Right atrium auricular region (tissue), 2 donors: ENCODE measurements at regions not wholly inside any gene's neighbourhood (a gene's known extent, or its start where the extent isn't known, plus 50 kb on each side); places are given as distances from the start of the nearest gene placed in this dataset.

ENCODE experiments used
- DNase-seq: peaks from one replicate; pipeline ENCODE4 v3.0.0-alpha.2; 2019; ENCODE audit warnings: low spot score
- H3K27ac ChIP-seq, 2 donors: fragments of 200-600 bp; sonication (generic); 1 replicate in 1 of 2; 2 replicates in 1 of 2; pipeline ENCODE4 v1.5.1; 2016 to 2019
- H3K27me3 ChIP-seq, 2 donors: fragments of 200-600 bp; sonication (generic); one replicate each; pipeline versions ENCODE4 v1.5.1 to v1.6.0; 2017 to 2019
- H3K36me3 ChIP-seq: fragments of 200-600 bp; sonication (generic); one replicate; pipeline ENCODE4 v1.5.1; 2016
- H3K4me1 ChIP-seq, 2 donors: fragments of 200-600 bp; sonication (generic); one replicate each; pipeline versions ENCODE4 v1.5.1 to v1.6.0; 2017 to 2019
- H3K4me3 ChIP-seq, 2 donors: fragments of 200-600 bp; sonication (generic); 1 replicate in 1 of 2; 2 replicates in 1 of 2; pipeline ENCODE4 v1.5.1; 2017 to 2019; ENCODE audit warnings: mild to moderate bottlenecking in 1 of 2, moderate library complexity in 1 of 2
- H3K9me3 ChIP-seq, 2 donors: fragments of 200-600 bp; sonication (generic); one replicate each; pipeline ENCODE4 v1.5.1; 2019
- CTCF ChIP-seq, 2 donors: fragments of 200-600 bp; sonication (generic); IDR thresholded peaks; one replicate each; pipeline ENCODE4 v1.5.1; 2019; ENCODE audit warnings: antibody characterized with exemption in 2 of 2

GRCh38 chr3:117842086-117842485 lies 1132.5 kb downstream of the TUSC7 start:
- Histone ChIP-seq H3K27me3 (no peaks in the 10 kb centered on the region), H3K27ac (no peak overlapping the region), H3K4me1 (no peaks in the 10 kb centered on the region), H3K36me3 (no peaks in the 10 kb centered on the region), H3K9me3 (no peaks in the 10 kb centered on the region), H3K4me3 (no peak overlapping the region)
- DNase-seq, result no peak
- TF ChIP-seq CTCF (IDR thresholded peaks at IDR 0.05), result no peak

GRCh38 chr3:117843356-117843755 lies 1133.8 kb downstream of the TUSC7 start:
- no peak for DNase-seq
- Histone ChIP-seq H3K27me3 (no peaks in the 10 kb centered on the region), H3K9me3 (no peaks in the 10 kb centered on the region), H3K4me3 (no peak overlapping the region), H3K4me1 (no peaks in the 10 kb centered on the region), H3K36me3 (no peaks in the 10 kb centered on the region), H3K27ac (no peak overlapping the region)
- no peak for TF ChIP-seq CTCF (IDR thresholded peaks at IDR 0.05)

DNA sequence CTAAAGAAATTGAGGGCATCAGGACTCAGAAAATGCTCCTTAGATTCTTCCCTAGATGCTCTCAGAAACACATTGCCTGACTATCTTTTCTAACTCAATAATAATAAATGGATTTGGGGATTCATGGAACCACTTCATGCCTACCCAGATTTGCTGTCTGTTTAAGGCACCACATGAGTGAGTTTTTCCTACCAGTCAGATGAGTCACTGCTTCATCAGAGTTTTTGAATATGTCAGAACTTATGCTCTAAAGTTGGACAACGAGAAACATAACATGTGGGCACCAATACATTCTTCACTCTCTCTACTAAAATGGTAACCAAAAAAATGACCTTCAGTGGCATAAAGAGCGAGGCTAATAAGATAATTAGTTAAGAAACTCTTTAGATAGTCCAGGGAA lies 1135.1 kb downstream of the TUSC7 start:
- TF ChIP-seq CTCF (IDR thresholded peaks at IDR 0.05), result no peak
- Histone ChIP-seq H3K27ac (no peak overlapping the region), H3K36me3 (no peaks in the 10 kb centered on the region), H3K4me3 (no peak overlapping the region), H3K4me1 (no peaks in the 10 kb centered on the region), H3K9me3 (no peaks in the 10 kb centered on the region), H3K27me3 (no peaks in the 10 kb centered on the region)
- no peak for DNase-seq

DNA sequence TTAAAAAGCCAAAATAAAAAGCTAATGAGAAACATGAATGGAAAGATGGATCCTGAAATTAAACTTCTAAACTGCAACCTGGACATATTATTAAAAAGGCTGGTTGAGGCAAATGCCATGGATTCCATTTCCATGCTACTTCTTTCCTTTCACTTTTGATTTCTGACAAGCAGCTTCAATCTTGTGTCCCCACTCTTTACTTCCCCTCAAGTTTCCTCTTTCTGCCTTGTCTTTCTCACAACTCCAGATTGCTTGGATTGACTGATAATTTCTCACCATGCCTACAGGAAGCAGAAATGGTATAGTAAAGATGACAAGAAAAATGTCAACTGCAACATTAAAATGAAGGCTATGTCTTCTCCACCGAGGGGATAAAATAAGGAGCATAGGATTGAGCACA lies 1136.7 kb downstream of the TUSC7 start:
- Histone ChIP-seq H3K27ac (no peak overlapping the region), H3K4me1 (no peaks in the 10 kb centered on the region), H3K36me3 (no peaks in the 10 kb centered on the region), H3K9me3 (no peaks in the 10 kb centered on the region), H3K27me3 (no peaks in the 10 kb centered on the region), H3K4me3 (no peak overlapping the region)
- TF ChIP-seq CTCF (IDR thresholded peaks at IDR 0.05), result no peak
- no peak for DNase-seq

- TF ChIP-seq CTCF (IDR thresholded peaks at IDR 0.05), result no peak
- DNase-seq, result no peak
- no peaks in the 10 kb centered on the region for H3K9me3 ChIP-seq
- no peaks in the 10 kb centered on the region for H3K27me3 ChIP-seq
- no peaks in the 10 kb centered on the region for H3K4me1 ChIP-seq
- H3K36me3 ChIP-seq, result no peaks in the 10 kb centered on the region
- no peak overlapping the region for H3K27ac ChIP-seq
- H3K4me3 ChIP-seq, result no peak overlapping the region
These were observed 1139.0 kb downstream of the TUSC7 start for GRCh38 chr3:117848606-117849005.

DNA sequence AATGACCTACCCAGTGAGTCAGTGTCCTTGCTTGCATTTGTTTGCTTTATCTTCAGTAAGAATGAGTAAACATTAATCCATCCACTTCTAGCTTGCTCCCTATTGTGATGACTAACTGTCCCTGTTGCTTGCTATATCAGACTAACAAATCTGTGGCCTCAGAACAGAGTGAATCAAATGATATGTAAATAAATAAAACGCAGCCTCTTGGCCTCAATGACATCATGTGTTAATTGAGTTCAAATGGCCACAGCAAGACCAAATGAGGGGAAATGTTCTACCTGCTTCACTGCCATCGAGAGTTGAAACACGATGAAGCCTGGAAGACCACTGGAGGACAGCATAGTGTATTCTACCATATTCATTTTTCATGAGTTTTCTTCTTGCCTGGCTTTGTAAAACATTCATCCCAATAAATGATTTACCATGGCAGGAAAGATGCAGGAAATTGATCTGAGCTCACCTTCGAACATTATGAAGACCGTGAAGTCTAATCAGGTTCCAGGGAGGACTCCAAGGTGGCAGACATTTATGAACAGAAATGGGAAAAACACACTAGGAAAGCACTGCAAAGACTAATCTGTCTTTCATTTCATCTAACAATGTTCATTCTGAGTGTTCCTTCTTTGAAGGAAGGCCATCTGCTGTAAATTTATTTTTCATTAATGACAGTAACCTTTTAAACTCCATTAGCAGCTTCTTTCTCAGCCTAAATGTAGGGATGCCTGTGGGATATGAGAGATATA lies 1144.5 kb downstream of the TUSC7 start:
- no peak for TF ChIP-seq CTCF (IDR thresholded peaks at IDR 0.05)

More for the DNA sequence above, 1144.5 kb downstream of the TUSC7 start:
- H3K9me3 ChIP-seq, result no peaks in the 10 kb centered on the region
- H3K27me3 ChIP-seq, result no peaks in the 10 kb centered on the region
- H3K4me3 ChIP-seq, result no peak overlapping the region
- H3K36me3 ChIP-seq, result no peaks in the 10 kb centered on the region
- no peaks in the 10 kb centered on the region for H3K4me1 ChIP-seq
- H3K27ac ChIP-seq, result no peak overlapping the region
- no peak for DNase-seq
